ENCODE measurements at regions not wholly inside any gene's neighbourhood (a gene's known extent, or its start where the extent isn't known, plus 50 kb on each side); places are given as distances from the start of the nearest gene placed in this dataset.
"Not testable (repeated sequence)": the region's sequence is repeated elsewhere in the genome, so short reads cannot be mapped to it uniquely, and the experiment has no call there.

DNA sequence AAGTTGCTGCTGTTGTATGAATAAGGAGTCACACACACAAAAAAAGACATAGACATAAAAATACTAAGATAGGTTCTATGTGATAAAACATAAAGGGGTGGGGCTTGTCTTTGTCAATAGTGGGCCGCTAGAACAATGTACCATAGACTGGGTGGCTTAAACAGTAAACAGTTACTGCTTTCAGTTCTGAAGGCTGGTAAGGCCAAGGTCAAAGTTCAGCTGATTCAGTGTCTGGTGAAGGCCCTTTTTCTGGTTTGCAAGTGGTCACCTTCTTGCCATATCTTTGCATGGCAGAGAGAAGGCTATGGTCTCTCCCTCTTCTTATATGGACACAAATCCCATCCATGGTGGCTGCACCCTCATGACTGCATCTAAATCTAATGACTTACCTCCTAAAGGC, 1980.7 kb downstream of the PCDH7 start:
- DNase-seq (ENCODE audit: low read depth): no peak

DNA sequence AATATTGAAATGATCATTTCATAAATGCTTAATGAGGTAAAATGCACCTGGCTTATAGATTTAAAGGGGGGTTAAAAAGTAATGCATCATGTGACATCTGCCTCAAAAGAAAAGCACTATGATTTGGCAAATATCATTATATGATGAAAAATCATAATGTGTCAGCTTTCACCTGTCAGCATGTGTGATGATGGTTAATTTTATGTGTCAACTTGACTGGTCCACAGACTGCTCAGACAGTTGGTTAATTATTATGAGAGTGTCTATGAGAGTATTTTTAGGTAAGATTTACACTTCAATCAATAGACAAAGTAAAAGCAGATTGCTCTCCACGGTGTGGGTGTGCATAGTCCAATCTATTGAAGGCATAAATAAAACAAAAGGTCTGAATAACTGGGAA, 1986.7 kb downstream of the PCDH7 start:
- DNase-seq (ENCODE audit: low read depth): no peak

DNA sequence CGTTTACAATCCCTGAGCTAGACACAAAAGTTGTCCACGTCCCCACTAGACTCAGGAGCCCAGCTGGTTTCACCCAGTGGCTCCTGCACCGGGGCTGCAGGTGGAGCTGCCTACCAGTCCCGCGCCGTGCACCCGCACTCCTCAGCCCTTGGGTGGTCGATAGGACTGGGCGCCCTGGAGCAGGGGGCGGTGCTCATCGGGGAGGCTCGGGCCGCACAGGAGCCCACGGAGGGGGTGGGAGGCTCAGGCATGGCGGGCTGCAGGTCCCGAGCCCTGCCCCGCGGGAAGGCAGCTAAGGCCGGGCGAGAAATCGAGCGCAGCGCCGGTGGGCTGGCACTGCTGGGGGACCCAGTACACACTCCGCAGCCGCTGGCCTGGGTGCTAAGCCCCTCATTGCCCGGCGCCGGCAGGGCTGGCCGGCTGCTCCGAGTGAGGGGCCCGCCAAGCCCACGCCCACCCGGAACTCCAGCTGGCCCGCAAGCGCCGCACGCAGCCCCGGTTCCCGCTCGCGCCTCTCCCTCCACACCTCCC, 1996.0 kb downstream of the PCDH7 start:
- DNase-seq (ENCODE audit: low read depth): not testable (repeated sequence)

DNA sequence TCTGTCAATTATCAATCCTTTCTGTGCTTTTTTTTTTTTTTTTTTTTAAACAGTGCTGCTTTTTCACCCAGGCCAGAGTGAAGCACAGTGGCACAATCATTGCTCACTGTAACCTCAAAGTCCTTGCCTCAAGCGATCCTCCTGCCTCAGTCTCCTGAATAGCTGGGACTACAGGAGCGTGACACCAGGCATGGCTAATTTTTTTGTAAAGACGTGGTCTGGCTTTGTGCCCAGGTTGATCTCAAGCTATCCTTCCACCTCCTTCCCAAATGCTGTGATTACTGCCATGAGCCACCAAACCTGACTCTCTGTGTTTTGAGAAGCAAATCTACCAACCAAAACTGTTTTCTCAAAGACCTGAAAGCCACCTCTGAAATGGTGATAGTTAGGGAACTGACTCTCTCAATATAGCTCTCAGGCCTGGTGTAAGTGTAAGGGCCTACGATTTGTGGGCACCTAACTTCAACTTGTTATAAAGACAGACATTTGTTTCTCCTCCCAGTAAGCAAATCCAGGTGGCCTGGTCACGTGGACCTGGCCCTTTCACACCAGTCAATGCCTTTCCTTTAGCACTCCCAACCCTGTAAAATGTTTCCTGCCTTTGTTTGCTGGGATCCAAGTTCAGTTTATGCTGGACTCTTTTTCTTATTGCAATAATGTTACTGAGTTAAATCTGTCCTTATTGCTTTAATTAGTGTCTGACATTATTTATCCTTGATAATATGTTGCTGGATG, 2015.9 kb downstream of the PCDH7 start:
- no peak for DNase-seq (ENCODE audit: low read depth)

DNA sequence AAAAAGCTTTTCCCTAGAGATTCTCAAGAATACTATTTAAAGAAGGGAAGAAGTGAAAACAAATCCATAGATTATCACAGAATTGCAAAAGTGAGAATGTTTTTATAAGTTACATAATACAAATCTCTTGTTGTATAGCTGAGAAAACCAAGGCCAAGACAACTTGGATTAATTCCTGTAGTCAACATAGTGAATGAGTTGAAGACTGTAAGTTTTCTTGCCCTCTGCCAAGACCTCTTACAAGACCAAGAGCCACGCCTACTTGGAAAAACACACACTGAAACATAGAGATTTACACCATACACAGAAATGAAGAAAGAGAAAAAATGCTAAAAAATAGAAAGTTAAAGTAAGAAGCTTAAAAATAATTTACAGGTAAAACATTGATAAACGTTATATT, 2024.0 kb downstream of the PCDH7 start:
- no peak for DNase-seq (ENCODE audit: low read depth)

DNA sequence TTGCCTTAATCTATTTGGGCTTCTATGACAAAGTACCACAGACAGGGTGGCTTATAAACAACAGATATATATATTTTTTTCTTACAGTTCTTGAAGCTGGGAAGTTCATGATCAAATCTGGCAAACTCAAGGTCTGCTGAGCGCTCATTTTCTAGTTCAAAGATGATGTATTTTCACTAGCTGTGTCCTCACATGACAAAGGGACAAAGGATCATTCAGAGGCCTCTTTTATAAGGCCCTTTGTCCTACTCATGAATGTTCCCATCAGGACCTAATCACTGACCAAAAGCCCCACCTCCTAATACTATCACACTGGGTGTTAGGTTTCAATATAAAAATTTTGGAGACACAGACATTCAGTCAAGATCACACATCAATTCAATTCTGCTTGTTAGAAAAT, 2025.2 kb downstream of the PCDH7 start:
- DNase-seq (ENCODE audit: low read depth): no peak

DNA sequence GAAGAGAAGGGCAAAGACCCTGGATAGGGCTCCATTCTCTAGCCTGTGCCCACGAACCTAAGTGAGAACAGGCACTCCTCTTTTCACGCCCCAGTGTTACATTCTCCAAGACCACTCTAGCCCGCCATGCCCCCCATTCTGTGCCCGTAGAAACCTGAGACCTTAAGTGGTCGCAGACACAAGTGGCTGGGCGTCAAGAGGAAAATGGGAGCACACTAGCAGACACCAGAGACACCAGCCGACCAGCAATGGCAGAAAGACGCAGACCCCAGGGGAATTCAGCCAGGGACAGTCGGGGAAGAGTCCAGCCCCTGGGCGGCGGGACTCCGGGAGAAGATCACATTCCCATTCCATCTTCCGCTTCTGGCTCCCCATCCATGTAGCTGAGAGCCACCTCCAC, 2027.9 kb downstream of the PCDH7 start:
- DNase-seq (ENCODE audit: low read depth): no peak

DNA sequence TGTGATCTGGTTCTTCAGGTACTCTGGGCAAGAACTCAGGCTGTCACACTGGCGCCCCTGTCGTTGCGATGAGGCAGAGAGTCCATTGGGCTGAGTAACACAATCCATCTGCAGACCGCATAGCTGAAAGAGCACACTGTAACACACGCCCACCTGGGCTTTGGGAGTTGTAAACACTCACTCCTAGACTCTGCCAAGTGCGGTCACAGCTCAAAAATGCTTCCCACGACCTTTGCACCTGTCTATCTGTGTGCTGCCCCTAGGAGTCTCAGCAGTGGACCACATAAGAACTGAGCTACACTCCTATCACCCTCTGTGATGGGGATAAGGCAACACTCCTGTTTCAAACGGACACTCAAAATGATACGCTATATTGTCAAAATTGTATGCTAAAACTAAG, 2028.3 kb downstream of the PCDH7 start:
- no peak for DNase-seq (ENCODE audit: low read depth)

DNA sequence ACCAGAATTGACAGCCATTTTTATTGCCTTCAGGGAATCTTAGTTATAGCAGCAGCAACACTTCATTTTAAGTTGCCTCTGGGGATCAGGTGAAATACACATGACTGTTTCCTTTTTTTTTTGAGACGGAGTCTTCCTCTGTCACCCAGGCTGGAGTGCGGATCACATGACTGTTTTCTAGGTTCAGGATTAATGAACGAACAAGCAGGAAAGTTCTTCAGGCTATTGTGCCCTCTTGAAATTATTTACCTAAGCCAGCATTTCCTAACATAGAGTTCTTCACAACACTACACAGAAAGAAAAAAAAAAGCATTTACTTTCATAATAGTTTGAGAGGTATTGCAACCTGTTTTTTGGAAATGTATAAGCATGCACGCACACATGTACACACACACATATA, 2032.8 kb downstream of the PCDH7 start:
- no peak for DNase-seq (ENCODE audit: low read depth)

DNA sequence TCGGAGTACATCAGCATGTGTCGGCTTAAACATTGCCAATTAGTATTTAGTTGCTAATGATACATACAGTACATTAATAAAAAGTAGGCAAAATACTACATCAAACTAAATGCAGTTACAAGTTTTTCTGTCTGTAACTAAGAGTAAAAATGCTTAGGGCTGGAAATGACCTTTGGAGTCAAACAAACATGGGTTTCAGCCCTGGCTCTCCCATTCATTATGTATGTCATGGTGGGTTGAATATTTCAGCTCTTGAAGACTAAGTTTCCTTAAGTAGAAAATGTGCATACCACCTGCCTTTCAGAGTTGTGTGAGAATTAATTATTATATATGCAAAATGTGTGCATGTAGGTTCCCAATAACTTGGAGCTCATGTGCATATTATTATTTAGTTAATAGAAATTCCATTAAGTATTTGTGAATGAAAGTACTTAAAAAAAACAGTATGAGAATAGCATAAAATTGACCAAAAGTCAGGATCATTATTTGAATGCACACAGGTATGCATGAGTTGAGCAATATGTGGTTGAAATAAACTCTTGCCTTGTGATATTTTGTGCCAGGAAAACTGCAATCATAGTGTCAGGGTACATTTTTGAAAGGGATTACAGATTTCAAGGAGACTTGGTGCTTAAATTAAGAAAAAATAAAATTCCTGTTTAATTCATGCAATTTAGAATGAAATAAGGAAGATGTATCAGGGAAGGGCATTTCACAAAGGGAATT, 2048.7 kb downstream of the PCDH7 start:
- DNase-seq (ENCODE audit: low read depth): no peak

DNA sequence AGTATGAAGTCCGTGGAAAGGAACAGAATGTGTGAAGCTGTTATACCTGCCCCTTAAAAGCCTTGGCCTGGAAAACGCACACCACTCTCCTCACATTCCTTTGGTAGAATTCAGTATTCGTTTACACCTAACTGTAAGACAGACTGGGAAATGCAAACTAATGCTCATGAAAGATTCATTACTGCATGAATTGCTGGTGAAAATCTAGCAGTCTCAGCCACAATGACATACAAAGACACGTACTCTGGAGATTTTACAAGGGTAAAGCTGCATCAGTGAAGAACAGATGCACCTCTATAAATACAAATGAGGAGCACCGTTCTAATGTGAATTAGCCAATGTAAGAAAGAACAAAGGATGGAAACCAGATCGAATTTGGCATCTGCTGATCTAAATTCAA, 2051.3 kb downstream of the PCDH7 start:
- no peak for DNase-seq (ENCODE audit: low read depth)

DNA sequence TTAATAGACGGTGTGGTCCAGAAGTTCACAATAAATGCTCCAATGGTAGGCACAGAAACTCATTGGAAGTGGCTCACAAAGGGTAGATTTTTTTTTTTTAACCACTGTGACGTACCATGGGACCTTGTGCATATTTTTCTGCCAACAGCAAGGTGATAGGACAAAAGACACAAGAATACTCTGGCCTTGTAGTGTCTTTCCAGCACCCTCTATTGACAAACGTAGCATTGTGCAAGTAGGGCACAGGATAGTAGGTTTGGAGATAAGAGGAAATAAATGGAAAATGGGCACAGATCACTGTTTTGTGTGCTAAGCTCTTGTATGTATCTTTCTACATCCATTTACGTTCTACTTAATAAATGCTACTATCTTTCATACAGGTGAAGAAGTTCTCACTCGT, 2054.9 kb downstream of the PCDH7 start:
- DNase-seq (ENCODE audit: low read depth): no peak

DNA sequence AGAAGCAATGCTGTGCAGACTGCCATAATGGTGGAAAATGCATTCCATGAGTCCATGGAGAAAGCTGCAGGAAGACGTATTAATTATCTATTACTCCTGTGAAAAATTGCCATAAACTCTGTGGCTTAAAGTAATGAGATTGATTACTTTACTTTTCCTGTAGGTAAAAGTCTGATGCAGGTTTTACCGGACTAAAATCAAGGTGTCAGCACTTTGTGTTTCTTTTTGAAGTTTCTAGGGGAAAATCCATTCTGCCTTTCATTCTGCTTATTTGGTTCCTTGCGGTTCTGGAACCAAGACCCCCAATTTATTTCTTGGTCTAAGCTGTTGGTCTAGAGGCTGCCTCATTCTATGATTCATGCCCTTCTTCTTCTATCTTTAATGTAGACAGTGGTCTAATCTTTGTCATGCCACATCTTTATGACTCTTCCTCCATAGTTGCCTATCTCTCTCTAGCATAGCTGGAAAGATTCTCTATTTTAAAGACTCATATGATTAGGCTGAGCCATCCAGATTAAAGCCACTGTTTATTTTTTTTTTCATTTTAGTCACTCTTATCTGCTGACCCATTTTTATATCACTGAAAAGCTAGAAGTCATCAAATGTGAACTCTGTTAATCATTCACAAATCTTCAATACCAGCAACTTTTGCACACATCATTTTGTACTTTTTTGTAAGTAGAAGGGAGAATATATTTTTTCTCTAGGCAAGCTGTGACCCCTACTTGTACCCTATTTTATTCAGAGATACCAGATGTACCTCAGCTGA, 2056.4 kb downstream of the PCDH7 start:
- DNase-seq (ENCODE audit: low read depth): no peak

DNA sequence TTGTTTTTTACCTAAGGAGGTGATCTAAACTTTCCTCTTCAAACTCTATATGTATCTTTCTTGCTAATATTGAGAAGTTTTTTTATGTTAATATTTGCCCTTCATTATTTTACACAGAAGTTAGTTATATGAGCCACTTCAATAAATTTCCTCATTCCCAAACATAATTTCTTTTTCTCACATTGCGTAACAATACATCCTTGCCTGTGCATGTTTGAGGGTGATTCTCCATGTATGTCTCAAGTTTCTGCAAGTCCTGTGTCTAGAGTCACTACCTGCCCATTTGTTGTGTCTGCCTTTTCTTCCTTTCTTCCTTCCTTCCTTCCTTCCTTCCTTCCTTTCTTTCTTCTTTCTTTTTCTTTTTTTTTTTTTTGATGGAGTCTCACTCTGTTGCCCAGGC, 2057.9 kb downstream of the PCDH7 start:
- DNase-seq (ENCODE audit: low read depth): no peak

DNA sequence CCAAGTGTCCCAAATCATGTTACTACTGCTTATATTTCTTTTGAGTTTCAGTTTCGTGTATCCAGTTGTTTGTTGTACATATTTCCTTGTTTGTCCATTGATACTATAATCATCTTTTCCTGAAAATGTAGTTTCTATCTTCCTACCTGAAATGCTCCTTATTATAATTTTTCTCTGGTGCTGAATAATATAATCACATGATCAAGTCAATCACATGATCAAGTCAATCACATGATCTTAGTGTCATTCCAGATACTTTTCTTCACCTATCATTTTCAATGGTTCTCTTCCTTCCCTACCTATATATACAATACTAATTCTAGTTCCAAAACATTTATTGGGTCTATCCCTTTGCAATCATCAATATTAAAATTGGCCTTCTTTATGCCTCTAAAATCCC, 2058.8 kb downstream of the PCDH7 start:
- no peak for DNase-seq (ENCODE audit: low read depth)

DNA sequence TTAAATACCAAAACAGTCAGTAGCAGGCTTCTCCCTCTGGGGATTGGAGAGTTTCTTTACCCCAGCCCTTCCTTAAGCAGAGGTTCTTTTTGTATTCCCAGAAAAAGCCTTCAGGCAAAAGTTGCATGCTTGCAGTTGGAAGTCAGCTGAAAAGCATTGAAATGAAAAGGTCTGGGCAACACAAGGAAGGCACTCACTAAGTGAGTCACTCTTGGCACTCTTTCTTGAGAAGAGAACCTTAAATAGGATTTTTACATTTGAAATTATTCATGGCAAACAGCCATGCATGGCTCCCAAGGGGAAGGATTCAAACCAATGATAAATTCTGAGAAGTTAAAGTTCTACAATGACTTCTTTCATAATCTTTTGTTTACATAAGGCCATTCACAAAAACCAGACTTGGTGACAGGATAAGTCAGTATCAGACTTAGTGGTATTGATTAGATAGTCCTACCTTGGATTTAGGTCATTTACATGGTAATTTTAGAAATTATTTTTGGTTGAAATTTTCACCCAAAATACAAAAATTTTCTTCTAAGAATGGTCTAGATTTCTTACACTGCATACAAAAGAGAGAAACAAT, 2068.9 kb downstream of the PCDH7 start:
- no peak for DNase-seq (ENCODE audit: low read depth)

DNA sequence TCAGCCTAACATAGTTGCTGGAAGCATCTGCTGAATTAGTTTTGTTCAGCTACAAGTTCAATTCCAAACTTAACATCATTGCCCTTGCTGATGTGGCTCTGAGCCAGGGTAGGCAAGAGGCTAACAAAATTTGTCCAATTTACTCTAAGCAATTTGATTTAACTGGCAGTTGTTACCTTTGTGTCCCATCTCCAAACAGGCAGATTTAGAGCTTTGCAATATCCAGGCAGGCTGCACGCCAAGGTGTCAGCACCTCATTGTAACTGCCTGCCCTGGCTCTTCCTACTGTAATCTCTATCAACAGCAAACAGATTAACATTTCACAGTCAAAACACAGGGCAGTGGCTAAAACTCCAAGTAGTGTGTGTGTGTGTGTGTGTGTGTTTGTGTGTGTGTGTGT, 2070.6 kb downstream of the PCDH7 start:
- DNase-seq (ENCODE audit: low read depth): no peak

DNA sequence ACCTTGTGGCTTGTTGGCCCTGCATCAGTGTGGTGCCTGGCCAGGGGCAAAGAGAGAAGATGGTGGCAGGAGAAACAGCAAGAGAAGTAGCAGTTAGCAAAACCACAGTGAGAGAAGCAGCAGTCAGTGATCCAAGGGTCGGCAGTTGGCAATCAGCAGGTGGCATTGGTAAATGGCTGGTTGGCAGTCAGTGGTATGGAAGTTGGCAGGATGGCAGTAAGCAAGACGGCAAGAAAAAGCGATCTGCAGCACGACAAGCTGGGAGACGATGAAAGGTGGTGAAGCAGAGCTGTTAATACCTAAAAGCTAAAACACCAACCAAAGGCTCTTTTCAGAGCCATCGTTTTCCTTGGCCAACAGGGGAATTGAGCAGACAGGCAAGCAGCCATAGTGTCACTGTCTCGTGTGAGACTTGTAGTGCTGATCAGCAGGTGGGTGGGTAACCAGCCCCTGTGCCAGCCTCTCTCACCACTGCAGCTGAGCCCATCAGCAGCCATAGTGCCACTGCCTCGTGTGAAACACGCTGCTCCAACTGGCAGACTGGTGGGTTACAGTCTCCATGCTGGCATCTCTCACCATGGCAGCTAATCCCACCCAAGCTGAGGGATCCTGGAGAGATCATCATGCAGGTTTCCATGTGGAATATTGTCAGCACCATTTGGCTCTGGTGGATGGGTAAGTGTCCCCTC, 2078.4 kb downstream of the PCDH7 start:
- DNase-seq (ENCODE audit: low read depth): no peak

DNA sequence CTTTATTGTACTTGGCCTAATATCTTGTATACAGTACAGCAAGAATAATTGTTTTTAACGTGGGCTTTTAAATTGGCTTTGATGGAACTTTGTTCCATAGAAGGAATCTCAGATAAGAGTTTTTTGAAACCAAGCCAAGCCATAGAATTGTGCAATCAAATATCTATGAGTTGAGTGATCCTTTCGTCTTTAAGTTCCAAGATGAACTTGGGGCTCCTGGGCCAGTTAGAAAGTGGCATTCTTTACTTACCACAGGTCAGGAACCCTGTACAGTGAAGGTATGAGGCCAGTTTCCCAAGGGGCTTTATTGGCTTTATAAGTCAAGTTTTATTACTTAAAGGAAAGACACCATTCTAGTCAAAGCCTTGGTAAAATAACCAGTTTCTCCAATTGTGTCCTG, 2104.2 kb downstream of the PCDH7 start:
- DNase-seq (ENCODE audit: low read depth): no peak

DNA sequence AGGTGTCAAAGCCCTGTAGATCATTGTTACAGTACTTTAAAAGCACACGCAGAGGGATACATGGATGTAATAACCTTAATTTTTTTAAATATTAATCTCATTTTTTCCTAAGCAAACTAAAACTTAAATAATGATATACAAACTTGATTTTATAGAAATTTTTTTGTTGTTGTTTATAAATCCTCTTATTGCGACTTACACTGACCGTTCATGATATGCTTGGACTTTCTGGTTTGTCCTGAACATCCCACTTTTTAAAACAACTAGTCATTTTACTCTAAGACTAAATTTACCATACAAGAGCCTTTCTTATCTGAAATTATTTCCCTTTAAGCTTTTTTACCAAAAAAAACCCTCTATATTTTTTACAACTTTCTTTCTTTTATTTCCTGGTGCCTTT, 2106.0 kb downstream of the PCDH7 start:
- DNase-seq (ENCODE audit: low read depth): no peak

DNA sequence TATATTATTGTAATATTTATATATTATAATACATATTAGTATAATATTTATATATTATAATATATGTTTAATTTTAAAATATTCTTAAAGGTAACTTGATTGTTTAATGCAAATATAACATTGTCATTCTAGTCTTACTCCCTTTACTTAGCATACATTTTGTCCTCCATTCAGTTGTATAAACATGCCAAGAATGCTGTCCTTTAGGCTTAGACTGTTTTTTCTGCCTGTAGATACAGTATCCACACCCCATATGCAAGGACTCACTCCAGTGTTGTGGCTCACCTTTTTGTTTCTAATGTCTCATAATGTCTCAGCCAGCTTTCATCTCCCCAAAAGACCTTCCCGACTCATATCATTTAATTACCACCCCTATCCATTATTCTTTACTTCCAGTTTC, 2110.0 kb downstream of the PCDH7 start:
- DNase-seq (ENCODE audit: low read depth): no peak

DNA sequence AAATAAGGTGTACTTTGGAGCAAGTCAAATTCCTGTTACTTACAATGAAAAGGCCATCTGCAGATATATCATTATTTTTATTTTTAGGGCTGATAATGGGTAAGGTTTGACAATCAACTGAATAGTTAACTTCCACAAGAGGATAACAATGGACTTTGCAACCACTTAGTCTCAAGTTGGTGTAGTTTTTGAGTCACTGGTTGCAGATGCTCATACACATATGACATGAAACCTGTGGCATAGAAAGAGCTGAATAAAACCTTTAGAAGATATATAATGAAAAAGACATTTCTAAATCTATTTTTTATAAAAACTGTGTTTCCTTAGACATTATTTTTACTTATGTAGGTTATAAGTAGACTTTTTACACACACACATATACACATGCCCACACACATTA, 2110.9 kb downstream of the PCDH7 start:
- no peak for DNase-seq (ENCODE audit: low read depth)

All from activated T-cell treated with anti-CD3 and anti-CD28 coated beads for 48 hours (primary cell).